CD4-positive, alpha-beta T cell treated with Interleukin-12 subunit alpha and Interleukin-12 subunit beta, for 1 hour (primary cell): ENCODE measurements at regions not wholly inside any gene's neighbourhood (a gene's known extent, or its start where the extent isn't known, plus 50 kb on each side); places are given as distances from the start of the nearest gene placed in this dataset.

ENCODE experiments used
- DNase-seq: peaks from one replicate; pipeline ENCODE4 v3.0.0-alpha.2; 2020

DNA sequence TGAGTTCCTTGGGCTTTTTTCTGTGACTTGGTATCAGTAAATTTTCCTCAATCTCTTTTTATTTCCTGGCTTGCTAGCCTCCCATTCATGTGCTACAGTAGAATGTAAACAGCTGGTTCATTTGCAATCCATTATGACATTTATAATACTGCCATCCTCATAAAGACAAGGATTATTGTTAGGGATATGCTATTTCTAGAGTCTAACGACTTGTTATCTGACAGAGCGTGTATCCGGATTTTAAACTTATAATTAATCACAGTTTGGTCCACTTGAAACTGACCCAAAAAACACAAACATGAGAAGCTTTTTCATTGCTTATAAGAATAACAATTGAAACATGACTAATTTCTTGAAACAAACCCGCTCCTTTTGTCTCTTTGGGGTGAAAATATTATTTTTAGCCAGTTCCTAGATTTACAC is 585.8 kb downstream of the TLE4 start:
- no peak for DNase-seq

GRCh38 chr9:80156756-80157472 is 585.1 kb downstream of the TLE4 start:
- no peak for DNase-seq

DNA sequence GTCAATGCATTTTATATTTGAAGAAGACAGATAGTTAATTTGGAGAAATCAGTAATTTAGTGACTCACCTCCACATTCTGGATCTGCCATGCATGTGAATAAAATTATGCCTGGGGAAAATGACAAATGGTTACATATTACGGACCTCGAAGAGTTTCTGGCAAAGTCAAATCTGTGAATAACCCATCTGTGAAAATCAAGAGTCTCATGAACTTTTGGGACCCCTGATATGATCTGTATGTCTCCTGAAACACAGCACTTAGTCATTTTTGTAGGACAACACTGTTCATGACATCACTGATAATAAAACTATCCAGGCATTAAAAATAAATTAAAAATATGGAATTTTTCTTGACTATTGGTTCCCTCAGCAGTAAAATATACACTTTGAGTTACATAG is 584.5 kb downstream of the TLE4 start:
- no peak for DNase-seq

GRCh38 chr9:80147866-80148265 is 576.1 kb downstream of the TLE4 start:
- DNase-seq, result no peak

DNA sequence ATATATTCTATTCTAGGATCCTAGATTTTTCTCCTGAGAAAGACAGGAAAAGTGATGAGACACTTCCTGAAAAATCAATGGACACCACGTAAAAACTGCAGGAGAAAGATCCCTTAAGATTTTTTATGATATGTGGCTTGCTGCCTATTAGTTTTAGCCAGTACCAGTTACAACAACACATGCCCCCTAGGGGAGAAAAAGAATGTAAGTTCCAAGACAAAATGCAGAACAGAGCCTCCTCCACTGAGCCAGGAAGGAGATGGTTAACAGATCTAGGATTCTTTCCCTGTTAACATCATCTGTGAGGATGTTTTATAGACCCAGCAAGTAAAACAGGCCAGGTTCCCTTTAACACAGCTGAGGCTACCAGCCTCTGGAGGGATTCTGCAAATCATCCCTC is 574.7 kb downstream of the TLE4 start:
- DNase-seq, result no peak

GRCh38 chr9:80144856-80145255 is 573.1 kb downstream of the TLE4 start:
- DNase-seq, result no peak

GRCh38 chr9:80144406-80144805 is 572.6 kb downstream of the TLE4 start:
- DNase-seq, result no peak

GRCh38 chr9:80143899-80144298 is 572.1 kb downstream of the TLE4 start:
- DNase-seq, result no peak

DNA sequence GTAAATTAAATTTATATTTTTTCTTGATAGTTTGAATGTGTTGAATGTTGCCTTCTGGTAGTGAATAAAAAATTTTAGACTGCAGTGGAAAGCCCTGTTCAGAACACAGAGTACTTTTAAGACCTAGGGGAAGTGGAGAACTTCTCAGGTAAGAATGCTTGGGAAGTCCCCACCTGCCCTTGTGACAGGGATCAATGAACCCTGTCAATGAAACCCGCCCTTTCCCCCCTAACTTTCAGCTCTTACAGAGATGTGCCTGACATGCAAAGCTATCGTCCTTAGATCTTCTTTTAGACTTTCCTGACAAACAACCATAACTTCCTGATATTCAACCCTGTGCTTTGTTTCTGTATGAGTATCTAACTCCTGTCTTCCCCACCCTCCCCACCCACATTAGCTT is 562.7 kb downstream of the TLE4 start:
- DNase-seq, result no peak

DNA sequence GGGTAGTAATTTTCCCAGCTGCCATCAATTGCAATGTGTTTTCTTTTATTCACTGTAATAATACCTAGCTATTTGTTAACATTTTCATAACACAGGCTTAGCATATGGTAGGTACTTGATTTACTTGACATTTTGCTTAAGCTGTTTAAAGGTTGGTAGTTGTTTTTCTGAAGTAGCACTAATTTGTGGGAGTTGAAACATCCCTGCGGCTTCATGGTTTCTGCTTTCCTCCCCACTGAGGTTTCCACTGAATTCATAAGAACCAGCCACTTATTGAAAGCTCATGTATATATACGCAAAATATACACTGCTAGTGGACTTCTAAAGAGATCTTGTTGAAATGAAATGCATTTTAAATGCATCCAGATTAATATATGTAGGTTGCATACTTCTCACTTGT is 559.9 kb downstream of the TLE4 start:
- no peak for DNase-seq

- no peak for DNase-seq
These were observed 556.2 kb downstream of the TLE4 start for GRCh38 chr9:80127920-80128319.

DNA sequence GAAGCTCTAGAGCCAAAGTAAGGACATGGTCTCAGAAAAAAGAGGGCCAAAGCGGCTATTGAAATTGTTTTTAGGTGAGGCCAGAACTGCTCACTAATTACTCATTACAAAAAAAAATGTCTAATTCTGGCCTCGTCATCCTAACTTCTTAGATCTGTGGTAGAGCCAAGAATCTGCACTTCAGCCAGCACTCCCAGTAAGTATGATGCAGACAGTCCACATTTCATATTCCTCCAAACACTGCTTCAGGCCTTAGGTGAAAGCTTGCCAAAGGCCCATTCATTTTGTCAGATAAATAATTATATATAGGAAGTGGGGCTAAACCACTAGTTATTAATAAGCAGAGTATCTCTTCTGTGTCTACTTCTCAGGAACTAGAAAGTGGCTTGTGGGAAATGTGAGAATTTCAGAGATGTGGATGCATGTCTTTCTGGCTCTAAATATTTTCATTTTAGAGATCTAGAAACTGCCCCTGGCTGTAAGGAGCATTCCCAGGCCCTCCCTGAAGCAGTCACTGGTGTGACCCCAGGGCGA is 554.0 kb downstream of the TLE4 start:
- DNase-seq, result no peak

GRCh38 chr9:80117031-80117430 is 545.3 kb downstream of the TLE4 start:
- no peak for DNase-seq

DNA sequence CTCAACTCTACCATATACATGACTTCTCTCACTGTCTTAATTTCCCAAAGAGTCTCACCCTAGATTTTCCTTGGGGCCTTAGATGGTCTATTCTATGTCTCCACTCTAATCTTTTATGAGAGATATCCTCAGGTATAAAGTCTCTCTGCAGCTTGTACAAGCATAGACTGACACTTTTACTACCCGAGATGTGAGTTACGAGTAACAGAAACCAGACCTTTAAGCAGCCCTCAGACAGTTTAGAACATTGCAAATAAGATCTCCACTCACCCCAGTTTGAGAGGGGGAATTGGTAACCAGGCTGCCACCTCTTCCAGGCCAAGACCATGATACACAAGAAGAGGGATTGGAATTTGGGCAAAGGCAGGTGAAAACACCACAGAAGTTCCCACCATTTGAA is 542.5 kb downstream of the TLE4 start:
- DNase-seq, result no peak

GRCh38 chr9:80107931-80108660 is 536.3 kb downstream of the TLE4 start:
- DNase-seq, result no peak

DNA sequence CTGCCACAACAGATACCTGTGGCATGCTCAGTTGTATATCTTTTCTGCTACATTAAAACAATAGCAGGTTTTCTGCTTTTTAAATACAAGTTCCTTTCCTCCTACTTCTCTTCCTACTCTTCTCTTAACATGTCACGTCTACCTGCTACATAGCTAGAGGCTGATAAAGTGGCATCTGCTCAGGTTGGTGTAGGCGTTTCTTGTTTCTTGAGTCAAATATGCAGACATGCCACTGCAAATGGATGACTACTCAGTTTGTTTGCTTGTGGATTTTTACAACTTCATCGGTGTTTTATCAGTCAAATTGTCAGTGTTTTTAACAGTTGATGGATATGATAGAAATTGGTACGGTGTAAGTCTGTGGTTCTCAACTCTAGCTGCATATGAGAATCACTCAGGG is 525.7 kb downstream of the TLE4 start:
- no peak for DNase-seq

GRCh38 chr9:80094176-80094771 is 522.5 kb downstream of the TLE4 start:
- DNase-seq, result no peak

GRCh38 chr9:80093695-80094094 is 521.9 kb downstream of the TLE4 start:
- no peak for DNase-seq

DNA sequence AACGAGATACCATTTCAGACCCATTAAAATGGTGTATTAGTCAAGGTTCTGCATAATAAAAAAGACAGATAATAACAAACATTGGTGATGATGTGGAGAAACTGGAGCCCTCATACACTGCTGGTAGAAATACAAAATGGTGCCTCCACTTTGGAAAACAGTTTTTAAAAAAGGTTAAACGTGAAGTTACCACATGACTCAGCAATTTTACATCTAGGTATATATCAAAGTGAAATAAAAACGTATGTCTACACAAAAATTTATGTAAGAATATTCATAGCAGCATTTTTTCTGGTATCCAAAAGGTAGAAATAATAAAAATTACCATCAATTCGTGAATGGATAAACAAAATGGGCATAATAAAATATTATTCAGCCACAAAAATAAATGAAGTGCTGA is 519.8 kb downstream of the TLE4 start:
- DNase-seq, result no peak

DNA sequence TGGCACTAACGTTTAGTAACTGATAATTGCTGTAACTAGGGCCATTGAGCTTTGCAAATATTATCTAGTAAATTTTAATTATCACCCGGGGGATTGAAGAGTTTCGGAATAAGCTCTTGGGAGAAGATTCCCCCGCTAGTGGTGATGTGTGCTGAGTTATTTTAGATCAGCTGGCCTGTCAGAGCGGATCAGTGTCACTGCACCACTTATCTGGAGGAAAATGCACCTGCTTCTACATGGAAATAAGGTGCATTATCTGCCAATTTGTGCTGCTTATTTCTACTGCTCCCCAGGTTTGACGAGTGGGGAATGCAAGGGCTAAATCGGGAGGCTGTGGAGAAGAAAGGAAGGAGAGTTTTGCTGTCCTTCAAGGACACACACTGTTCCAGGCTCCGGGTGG is 518.6 kb downstream of the TLE4 start:
- DNase-seq, result no peak

DNA sequence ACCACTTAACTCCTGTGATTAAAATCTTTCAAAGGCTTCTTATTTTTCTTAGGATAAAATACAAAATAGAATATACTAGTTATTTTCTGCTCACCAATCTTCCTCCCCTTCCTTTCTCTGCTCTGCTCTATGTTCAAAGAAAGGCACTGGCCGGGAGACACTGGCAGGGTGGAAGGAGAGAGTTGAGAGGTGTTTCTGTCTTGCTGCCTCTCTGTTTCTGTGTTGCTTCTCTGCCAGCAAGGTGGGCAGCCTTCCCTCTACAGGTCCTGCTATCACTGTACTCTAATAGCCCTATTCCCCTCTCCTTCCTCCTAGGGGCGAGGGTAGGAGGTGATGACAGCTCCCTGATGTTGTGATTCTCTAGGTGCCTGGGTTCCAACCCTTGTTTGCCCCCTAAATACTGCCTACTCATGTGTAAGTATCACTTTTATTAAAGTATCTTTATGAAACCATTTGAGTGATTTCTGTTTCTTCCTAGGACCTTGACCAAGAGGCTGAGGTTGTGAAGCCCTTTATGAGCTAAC is 515.1 kb downstream of the TLE4 start:
- DNase-seq, result no peak

DNA sequence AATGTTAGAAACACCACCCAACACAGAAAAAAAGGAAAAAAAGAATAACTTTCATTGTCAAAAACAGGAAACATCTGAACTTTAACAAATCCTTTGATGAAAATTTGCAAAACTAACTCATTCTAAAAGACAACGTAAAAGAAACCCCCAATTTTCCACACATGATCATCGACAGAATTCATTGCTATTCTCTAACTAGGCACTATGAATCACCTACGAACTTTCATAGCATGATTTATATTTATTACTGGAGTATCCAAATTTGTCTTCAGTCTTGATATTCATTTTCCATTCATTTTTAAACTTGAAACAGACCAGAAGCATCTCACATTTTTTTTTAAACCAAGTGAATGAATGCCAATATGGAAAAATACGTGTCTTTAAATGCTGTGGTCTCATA is 514.6 kb downstream of the TLE4 start:
- no peak for DNase-seq

- no peak for DNase-seq
These were observed 513.9 kb downstream of the TLE4 start for GRCh38 chr9:80085668-80086067.

- DNase-seq, result no peak
These were observed 510.4 kb downstream of the TLE4 start for GRCh38 chr9:80082213-80082612.
